ENCODE measurements at regions not wholly inside any gene's neighbourhood (a gene's known extent, or its start where the extent isn't known, plus 50 kb on each side); places are given as distances from the start of the nearest gene placed in this dataset.

GRCh38 chr13:58994077-58994476, 1169.7 kb downstream of the DIAPH3 start:
- Histone ChIP-seq H3K4me1 (no peaks in the 10 kb centered on the region), H3K27ac (no peak overlapping the region), H3K36me3 (no peaks in the 10 kb centered on the region), H3K4me3 (no peak overlapping the region), H3K9me3 (no peaks in the 10 kb centered on the region), H3K27me3 (no peaks in the 10 kb centered on the region)
- ATAC-seq = no peak
- intact Hi-C loops (cut with DNase I) = loop anchor here in 1 of 10 donors (10.0 kb wide), 1 partner anchor 1369 kb away; no protein-coding TSS in a partner anchor
- 82 to 87% (median 84%) methylated on average over 4 of the region's 4 CpGs for WGBS, 4 donors
- TF ChIP-seq CTCF (IDR thresholded peaks at IDR 0.05) (no peak), POLR2A (IDR thresholded peaks at IDR 0.05) (no peak)
- no peak for DNase-seq

- DNase-seq (no peak), ATAC-seq (no peak)
- Histone ChIP-seq H3K4me3 (no peak overlapping the region), H3K4me1 (no peaks in the 10 kb centered on the region), H3K9me3 (no peaks in the 10 kb centered on the region), H3K36me3 (no peaks in the 10 kb centered on the region), H3K27ac (no peak overlapping the region), H3K27me3 (no peaks in the 10 kb centered on the region)
- TF ChIP-seq POLR2A (IDR thresholded peaks at IDR 0.05) (no peak), CTCF (IDR thresholded peaks at IDR 0.05) (peak in 4 of 12 donors; percentile 10 to 12 (median 10))
- intact Hi-C loops (cut with DNase I) = loop anchor here in 1 of 10 donors (10.0 kb wide), 1 partner anchor 1370 kb away; no protein-coding TSS in a partner anchor
Measured at GRCh38 chr13:58994777-58995176, 1169.0 kb downstream of the DIAPH3 start.

GRCh38 chr13:58998716-58999115, 1165.0 kb downstream of the DIAPH3 start:
- TF ChIP-seq CTCF (IDR thresholded peaks at IDR 0.05) (no peak), POLR2A (IDR thresholded peaks at IDR 0.05) (no peak)
- ATAC-seq = no peak
- no peak for DNase-seq
- Histone ChIP-seq H3K4me1 (no peaks in the 10 kb centered on the region), H3K36me3 (no peaks in the 10 kb centered on the region), H3K27ac (no peak overlapping the region), H3K4me3 (no peak overlapping the region), H3K9me3 (no peaks in the 10 kb centered on the region), H3K27me3 (no peaks in the 10 kb centered on the region)
- intact Hi-C loops (cut with DNase I) = loop anchor here in 1 of 10 donors (10.0 kb wide), 1 partner anchor 1374 kb away; no protein-coding TSS in a partner anchor
- 46 to 61% (median 50%) methylated on average over 2 of the region's 2 CpGs for WGBS, 4 donors

GRCh38 chr13:58999851-59000250, 1163.9 kb downstream of the DIAPH3 start:
- Histone ChIP-seq H3K4me1 (no peaks in the 10 kb centered on the region), H3K4me3 (no peak overlapping the region), H3K27me3 (no peaks in the 10 kb centered on the region), H3K27ac (no peak overlapping the region), H3K9me3 (no peaks in the 10 kb centered on the region), H3K36me3 (no peaks in the 10 kb centered on the region)
- ATAC-seq (no peak), DNase-seq (no peak)
- intact Hi-C loops (cut with DNase I) = loop anchor here in 1 of 10 donors (10.0 kb wide), 1 partner anchor 1375 kb away; no protein-coding TSS in a partner anchor
- WGBS, 4 donors = 97 to 99% (median 98%) methylated on average over 2 of the region's 2 CpGs
- no peak for TF ChIP-seq CTCF (IDR thresholded peaks at IDR 0.05)

Data from heart left ventricle (tissue), 16 donors.